Lower lobe of right lung (tissue), 2 donors: ENCODE measurements at regions not wholly inside any gene's neighbourhood (a gene's known extent, or its start where the extent isn't known, plus 50 kb on each side); places are given as distances from the start of the nearest gene placed in this dataset.

ENCODE experiments used
- ATAC-seq, 2 donors: fragments of 200-7000 bp; cut with Tn5 transposase; one replicate each; pipeline ENCODE4 v1.9.1; 2020 to 2022; ENCODE audit warnings: mild to moderate bottlenecking in 2 of 2, moderate library complexity in 2 of 2
- DNase-seq: peaks from one replicate; pipeline ENCODE4 v3.0.0-alpha.2; 2020
- H3K27ac ChIP-seq: fragments of 200-600 bp; one replicate; pipeline ENCODE4 v1.8.0; 2022
- H3K27me3 ChIP-seq: fragments of 200-600 bp; one replicate; pipeline ENCODE4 v1.8.0; 2022; ENCODE audit warnings: low read depth
- H3K36me3 ChIP-seq: fragments of 200-600 bp; one replicate; pipeline ENCODE4 v1.8.0; 2022; ENCODE audit warnings: mild to moderate bottlenecking
- H3K4me1 ChIP-seq: fragments of 200-600 bp; one replicate; pipeline ENCODE4 v1.8.0; 2022
- H3K4me3 ChIP-seq: fragments of 200-600 bp; one replicate; pipeline ENCODE4 v1.8.0; 2022; ENCODE audit warnings: mild to moderate bottlenecking
- H3K9me3 ChIP-seq: fragments of 200-600 bp; one replicate; pipeline ENCODE4 v1.8.0; 2022
- intact Hi-C: fragments of 100-400 bp; cut with DNase I; formaldehyde crosslinking; loops from one replicate; pipeline ENCODE4 v1.11.0; 2022
- TF ChIP-seq, protein P1 (sequence below): fragments of 200-600 bp; IDR thresholded peaks from one replicate; pipeline ENCODE4 v1.8.0; 2022; ENCODE audit warnings: antibody characterized with exemption, mild to moderate bottlenecking
- donor health status: DM: no; HTN: yes; CAD: no; lungs with severe emphysema.

DNA sequence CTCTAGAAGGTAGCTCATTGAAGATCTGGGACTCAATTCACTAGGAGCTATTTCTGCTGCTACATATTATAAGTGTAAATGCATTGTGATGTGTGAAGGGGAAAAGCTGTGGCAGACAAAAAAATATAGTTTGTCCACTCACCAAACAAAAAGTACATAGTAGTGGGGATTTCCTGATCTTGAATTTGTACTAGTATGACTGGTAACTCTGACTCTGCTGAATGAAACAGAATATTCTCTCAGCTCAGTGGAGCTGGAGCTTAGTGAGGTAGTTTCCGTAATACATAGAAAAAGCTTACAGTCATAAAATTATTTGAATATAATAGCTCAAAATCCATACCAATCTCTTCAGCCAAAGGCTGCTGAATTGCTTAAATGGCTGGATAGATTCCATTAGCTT is 455.6 kb upstream of the CD180 start:
- H3K27me3 ChIP-seq: no peaks in the 10 kb centered on the region
- DNase-seq: no peak

DNA sequence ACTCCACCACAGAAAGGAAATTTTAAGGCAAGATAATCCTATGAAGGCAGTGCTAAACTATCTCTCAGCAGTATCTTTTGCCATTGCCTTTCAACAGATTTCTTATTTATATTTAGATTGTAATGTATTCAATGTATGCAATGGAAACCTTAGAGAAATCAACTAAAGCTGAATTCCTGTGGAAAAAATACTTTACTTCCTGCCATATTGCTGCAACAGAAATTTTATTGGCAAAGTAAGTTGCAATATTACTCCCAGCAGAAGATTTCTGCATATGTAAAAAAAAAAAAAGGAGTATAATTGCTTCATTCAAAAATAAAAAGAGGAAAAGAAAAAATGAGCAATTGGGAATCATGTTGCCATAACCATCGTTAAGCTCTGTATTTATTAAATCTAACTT is 454.6 kb upstream of the CD180 start:
- TF ChIP-seq, protein P1, sequence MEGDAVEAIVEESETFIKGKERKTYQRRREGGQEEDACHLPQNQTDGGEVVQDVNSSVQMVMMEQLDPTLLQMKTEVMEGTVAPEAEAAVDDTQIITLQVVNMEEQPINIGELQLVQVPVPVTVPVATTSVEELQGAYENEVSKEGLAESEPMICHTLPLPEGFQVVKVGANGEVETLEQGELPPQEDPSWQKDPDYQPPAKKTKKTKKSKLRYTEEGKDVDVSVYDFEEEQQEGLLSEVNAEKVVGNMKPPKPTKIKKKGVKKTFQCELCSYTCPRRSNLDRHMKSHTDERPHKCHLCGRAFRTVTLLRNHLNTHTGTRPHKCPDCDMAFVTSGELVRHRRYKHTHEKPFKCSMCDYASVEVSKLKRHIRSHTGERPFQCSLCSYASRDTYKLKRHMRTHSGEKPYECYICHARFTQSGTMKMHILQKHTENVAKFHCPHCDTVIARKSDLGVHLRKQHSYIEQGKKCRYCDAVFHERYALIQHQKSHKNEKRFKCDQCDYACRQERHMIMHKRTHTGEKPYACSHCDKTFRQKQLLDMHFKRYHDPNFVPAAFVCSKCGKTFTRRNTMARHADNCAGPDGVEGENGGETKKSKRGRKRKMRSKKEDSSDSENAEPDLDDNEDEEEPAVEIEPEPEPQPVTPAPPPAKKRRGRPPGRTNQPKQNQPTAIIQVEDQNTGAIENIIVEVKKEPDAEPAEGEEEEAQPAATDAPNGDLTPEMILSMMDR: no peak
- no peaks in the 10 kb centered on the region for H3K36me3 ChIP-seq
- H3K9me3 ChIP-seq: no peaks in the 10 kb centered on the region
- DNase-seq: no peak
- intact Hi-C loops: no loop called here
- H3K4me3 ChIP-seq: no peak overlapping the region
- peaks cover 9% of the 10 kb centered on the region for H3K4me1 ChIP-seq
- no peaks in the 10 kb centered on the region for H3K27me3 ChIP-seq
- ATAC-seq: no peak
- no peak overlapping the region for H3K27ac ChIP-seq

More for the DNA sequence above, 455.6 kb upstream of the CD180 start:
- no peak overlapping the region for H3K27ac ChIP-seq
- intact Hi-C loops: no loop called here
- TF ChIP-seq, protein P1: no peak
- H3K4me3 ChIP-seq: no peak overlapping the region
- no peaks in the 10 kb centered on the region for H3K36me3 ChIP-seq
- peak in 1 of 2 donors; percentile 31 for ATAC-seq
- H3K4me1 ChIP-seq: peaks cover 9% of the 10 kb centered on the region
- no peaks in the 10 kb centered on the region for H3K9me3 ChIP-seq

DNA sequence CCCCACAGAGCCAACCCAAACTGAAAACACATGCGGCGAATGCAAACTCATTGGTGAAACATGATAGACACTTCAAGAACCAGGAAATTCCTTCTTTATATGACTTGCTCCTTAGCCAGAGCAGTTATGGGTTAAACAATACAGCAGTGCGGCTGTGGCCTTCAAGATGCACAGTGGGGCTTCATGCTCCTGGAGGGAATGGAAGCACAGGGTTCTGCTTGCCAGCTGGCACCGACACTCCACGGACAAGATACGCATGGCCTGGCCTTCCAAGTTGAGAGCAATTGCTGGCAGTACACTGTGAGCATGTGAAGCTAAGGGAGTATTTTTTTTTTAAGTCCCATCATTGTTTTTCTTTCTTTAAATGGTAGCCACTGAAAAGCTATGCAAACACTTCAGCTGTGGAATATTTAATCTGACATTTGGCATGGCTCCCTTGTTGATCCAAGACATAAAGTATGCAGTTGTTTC is 451.6 kb upstream of the CD180 start:
- H3K9me3 ChIP-seq: no peaks in the 10 kb centered on the region
- intact Hi-C loops: no loop called here
- ATAC-seq (peak; percentile 78 to 91), DNase-seq (peak; percentile 63)
- no peaks in the 10 kb centered on the region for H3K27me3 ChIP-seq
- H3K27ac ChIP-seq: peak overlapping the region; percentile 37
- no peaks in the 10 kb centered on the region for H3K36me3 ChIP-seq
- H3K4me1 ChIP-seq: peaks cover 9% of the 10 kb centered on the region
- no peak overlapping the region for H3K4me3 ChIP-seq
- TF ChIP-seq, protein P1: no peak

DNA sequence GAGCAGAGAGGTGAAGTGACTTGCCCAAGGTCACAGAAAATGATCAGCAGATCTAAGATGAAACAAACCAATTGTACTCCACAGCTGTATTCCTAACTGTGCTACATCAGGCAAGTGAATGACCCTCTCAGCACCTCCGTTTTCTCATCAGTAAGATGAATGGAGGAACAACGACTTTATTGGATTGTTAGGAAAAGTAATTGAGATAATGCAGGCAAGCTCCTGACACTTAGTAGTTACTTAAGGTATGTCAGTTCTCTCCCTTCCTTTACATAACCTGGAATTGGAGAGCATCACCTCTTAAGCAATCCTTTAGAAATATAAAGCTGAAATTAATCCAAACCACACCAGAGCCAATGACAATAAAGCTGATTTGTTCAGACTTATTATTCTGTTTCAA is 451.2 kb upstream of the CD180 start:
- TF ChIP-seq, protein P1: no peak
- Histone ChIP-seq H3K4me3 (no peak overlapping the region), H3K9me3 (no peaks in the 10 kb centered on the region), H3K4me1 (peaks cover 9% of the 10 kb centered on the region), H3K27me3 (no peaks in the 10 kb centered on the region), H3K36me3 (no peaks in the 10 kb centered on the region), H3K27ac (peak overlapping the region; percentile 37)
- DNase-seq (no peak), ATAC-seq (no peak)
- intact Hi-C loops: no loop called here

DNA sequence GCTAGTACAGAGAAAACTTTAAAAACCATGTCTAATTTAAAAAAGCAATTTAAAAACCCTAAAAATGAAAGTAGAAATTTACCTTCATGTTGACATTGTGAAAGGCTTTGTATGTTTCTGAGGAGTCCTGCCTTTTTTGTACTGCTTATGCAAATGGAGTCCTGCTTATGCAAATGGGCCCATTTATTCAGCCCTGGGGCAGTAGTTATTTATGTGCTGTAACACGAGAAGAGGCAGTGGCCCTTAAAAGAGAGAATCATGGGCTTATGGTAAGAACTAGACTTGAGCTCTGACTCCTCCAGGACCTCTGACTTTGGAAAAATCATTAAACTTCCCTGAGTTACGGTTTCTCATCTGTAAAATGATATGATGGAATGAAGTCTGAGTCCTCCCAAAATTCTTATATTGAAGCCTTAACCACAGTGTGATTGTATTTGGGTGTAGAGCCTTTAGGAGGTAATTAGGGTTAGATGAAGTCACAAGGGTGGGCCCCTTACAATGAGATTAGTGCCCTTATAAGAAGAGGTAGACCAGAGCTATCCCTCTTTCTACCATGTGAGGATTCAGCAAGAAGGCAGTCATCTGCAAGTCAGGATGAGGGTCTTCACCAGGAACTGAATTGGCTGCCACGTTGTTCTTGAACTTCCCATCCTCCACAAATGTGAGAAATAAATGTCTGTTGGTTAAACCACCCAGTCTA is 447.8 kb upstream of the CD180 start:
- TF ChIP-seq, protein P1: no peak
- H3K4me1 ChIP-seq: peaks cover 9% of the 10 kb centered on the region
- H3K9me3 ChIP-seq: no peaks in the 10 kb centered on the region
- intact Hi-C loops: no loop called here
- H3K36me3 ChIP-seq: no peaks in the 10 kb centered on the region
- DNase-seq (no peak), ATAC-seq (no peak)
- H3K4me3 ChIP-seq: no peak overlapping the region
- no peak overlapping the region for H3K27ac ChIP-seq
- H3K27me3 ChIP-seq: no peaks in the 10 kb centered on the region
